ENCODE measurements at regions not wholly inside any gene's neighbourhood (a gene's known extent, or its start where the extent isn't known, plus 50 kb on each side); places are given as distances from the start of the nearest gene placed in this dataset.
"Not testable (repeated sequence)": the region's sequence is repeated elsewhere in the genome, so short reads cannot be mapped to it uniquely, and the experiment has no call there.

DNA sequence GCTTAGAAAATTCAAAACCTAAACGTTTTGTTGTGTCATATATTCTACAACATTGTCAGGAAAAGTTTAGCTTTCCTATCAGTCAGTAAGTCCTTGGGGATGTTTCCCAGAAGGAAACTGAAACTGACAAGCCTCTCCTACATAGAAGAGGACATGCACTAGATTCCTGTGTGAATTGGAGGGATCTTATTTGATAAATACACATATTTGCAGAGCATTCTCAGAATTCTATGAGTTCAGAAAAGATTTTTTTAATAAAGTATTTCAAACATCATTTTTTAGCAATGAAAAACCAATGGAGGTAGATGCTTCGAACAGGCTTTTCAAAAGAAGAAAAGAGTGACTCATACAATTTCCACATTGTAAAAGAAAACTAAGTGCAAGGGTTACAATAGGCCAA is 1706.7 kb downstream of the SUCLG1 start:
- no peak for DNase-seq

GRCh38 chr2:82748653-82749052 is 1710.4 kb downstream of the SUCLG1 start:
- no peak for DNase-seq

DNA sequence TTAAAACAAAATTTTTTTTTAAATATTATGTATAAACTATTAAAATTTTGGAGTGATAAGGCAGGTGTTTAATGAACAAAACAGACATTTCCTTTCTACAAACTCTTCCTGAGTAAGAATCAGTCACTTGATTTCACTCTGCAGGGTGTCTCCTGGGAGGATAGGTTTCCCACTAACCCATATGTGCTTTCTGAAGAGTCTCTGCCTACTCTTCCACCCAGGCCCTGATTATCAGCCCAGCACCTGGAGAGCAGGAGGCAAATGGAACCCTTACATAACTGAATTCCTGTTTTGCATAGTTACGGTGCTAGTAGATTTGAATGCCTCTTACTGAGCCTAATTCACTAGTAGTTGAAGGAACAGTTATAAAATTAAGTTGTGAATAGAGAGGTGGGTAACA is 1718.6 kb downstream of the SUCLG1 start:
- DNase-seq: no peak

DNA sequence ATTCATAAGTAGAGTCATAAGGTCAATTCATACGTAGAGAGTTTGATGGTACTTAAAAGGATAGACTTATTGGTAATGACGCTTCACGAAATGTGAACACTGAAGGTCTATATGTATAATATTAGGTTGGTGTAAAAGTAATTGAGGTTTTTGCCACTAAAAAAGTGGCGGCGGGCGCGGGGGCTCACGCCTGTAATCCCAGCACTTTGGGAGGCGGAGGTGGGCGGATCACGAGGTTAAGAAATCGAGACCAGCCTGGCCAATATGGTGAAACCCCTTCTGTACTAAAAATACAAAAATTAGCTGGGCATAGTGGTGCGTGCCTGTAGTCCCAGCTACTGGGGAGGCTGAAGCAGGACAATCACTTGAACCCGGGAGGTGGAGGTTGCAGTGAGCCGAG is 1721.1 kb downstream of the SUCLG1 start:
- not testable (repeated sequence) for DNase-seq

DNA sequence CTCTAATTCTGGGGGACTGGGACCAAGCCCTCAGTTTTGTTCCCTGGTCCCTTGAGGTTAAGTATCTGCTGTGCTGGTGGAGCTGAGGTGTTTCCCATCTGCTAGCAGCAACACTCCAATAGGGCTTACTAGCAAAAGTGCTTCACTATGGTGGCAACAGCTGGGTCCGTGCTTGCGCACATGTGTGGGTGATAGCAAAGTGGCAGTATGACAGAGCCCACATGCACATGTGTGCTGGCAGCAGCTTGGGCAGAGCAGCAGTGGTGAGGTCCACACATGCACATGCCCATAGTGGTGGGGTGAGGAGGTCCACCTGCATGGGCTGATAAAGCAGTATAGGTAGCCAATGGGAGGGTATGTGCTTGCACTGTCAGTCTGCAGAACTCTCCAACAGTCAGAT is 1723.7 kb downstream of the SUCLG1 start:
- no peak for DNase-seq

DNA sequence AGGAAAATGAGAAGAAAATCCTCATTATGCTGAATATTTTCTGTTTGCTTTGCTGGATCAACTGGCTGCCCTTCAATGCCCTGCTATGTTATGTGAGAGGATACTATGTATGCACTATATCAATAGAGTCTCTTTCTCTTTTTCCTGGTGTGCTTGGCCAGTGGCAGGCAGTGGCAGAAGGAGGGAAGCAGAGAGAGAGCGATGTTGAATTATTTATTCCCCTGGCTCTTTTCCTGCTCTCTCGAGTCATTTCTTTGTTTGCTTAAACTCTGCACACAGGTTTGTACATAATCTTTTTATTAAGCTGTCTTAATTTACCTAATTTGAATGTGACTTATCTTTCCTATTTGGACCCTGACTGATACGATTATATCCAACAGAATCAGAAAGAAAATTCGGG is 1727.3 kb downstream of the SUCLG1 start:
- DNase-seq: no peak

DNA sequence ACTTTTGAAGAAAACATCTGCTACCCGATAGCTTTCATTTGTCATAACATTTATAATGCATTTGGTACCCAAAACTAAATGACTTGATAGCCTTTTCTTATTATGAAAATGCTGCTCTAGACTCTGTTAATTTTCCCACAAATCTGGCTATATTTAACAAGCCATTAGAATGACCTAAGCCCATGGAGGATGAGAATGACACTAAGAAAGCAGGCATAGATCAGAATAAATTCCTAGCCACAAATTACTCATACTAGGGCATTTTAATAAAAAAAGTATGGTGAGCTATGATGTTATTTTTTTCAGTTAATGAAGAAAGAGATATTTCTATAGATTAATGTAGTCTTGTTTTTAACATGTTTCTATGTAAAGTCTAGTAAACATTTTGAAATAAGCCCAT is 1728.3 kb downstream of the SUCLG1 start:
- no peak for DNase-seq

GRCh38 chr2:82728090-82728489 is 1731.0 kb downstream of the SUCLG1 start:
- DNase-seq: no peak

- no peak for DNase-seq
Measured at GRCh38 chr2:82708681-82709080, 1750.4 kb downstream of the SUCLG1 start.

- no peak for DNase-seq
Measured at GRCh38 chr2:82697231-82697630, 1761.8 kb downstream of the SUCLG1 start.

DNA sequence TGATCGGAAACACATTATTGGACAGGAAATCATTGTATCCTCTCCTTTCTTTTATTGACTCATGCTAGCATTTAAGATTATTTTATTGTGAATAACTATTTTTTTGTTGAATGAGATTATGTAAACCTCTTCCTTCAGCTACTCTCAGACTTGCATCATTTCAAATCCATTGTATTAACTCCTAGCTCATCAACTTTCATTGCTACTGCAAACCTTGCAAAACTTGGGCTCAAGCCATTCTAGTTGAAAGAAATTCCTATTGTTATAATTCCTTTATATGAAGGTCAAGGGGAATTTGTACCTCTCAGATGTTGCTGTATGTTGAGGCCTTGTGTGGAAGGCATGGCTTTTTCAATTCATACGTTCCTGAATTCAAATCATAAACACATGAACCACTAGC is 1764.6 kb downstream of the SUCLG1 start:
- no peak for DNase-seq

DNA sequence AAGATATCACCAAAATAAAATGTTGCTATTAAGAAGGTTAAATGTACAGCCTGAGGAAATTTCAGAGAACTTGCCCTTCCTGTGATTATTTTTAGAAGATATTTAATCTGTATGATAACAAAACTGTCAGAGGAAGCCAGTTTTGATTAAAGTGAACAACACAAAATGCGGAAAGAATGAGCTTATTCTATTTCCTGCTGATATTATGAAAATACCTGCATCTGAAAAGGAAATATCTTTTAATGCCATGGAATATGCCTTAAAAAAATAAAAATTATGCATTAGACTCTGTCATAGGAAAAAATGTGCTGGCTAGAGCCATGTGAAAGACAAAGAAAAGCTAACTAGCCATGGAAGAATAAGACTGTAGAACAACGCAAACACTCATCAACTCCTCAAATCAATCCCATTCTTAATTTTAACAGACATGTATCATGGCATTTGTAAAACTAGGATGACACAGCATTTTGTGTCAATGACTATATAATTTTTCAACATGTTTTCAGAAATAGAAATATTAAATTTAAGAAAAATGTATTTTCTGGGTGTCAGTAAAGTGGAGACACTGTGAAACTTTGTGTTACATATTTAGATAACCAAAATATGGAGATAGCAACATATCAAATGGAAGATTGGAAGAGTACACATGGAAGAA is 1768.2 kb downstream of the SUCLG1 start:
- DNase-seq: no peak

DNA sequence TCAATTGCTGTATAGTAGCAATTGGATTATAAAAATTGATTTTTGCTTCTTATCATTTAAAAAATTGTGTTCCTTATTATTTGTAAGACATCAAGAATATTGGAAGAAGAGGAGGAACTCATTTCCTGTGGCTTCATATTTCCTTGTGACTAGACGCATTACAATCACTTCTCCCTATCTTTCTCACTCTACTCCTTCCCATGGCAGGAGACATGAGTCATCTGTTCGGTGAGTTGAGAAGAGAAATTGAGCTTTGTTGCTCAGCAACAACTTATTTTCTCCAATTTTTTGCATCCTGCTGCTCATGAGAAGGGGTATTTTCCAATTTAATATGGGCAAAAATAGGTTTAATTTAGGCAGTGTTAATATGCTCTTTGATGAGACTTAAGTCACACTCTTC is 1783.9 kb downstream of the SUCLG1 start:
- no peak for DNase-seq

- DNase-seq: no peak
Measured at GRCh38 chr2:82674652-82675051, 1784.4 kb downstream of the SUCLG1 start.

DNA sequence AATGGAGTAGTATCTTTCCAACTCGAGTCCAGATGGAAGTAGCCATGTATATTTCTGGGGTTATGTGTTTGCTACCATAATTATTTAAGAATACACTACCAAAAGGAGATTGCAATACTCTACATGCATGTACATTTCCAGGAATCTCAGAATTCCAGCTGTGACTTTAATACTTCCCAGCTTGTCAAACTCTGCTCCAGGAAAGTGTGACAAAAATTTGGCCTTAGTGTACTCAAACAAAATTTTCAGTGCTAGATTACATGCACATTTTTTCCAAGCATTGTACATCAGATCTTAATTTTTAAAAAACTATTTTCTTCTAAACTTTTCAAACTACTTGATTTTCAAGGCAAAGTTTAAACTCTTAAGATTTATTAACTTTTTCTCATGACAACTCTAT is 1791.6 kb downstream of the SUCLG1 start:
- no peak for DNase-seq

DNA sequence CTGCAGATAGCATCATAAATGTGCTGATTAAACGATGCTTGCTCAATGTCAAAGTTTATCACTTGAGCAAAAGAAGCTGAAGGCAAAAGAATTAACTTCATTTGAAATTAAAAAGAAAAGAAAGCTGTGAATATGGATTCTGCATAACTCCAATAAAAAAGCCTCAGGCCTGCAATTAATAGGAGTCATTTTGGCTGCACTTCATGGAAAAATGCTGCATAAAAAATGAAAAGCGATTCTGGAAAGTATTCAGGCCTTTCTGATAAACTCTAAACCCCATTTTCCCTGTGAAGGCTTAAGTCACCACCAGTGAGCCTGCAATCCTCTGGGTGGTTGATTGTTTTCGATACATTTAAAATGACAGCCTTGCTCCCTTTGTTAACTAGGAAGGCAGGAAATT is 1793.4 kb downstream of the SUCLG1 start:
- no peak for DNase-seq

DNA sequence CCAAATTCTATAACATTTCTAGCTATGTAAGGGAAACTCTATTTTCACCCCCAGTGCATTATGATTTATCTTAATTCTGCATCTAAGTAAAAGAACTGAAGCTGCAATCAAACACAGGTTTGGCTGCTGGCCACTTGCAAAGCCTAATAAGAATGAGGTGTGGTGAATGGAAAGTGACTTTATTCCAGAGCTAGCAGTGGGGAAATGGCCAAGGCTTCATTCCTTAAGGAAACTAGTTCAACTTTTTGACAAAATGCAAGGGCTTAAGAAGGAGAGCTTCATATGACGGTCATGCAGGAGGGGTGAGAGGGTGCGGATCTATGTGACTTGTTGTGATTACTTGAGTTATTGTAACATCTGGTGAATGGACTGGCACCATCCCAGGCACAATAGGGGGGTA is 1802.0 kb downstream of the SUCLG1 start:
- DNase-seq: no peak

DNA sequence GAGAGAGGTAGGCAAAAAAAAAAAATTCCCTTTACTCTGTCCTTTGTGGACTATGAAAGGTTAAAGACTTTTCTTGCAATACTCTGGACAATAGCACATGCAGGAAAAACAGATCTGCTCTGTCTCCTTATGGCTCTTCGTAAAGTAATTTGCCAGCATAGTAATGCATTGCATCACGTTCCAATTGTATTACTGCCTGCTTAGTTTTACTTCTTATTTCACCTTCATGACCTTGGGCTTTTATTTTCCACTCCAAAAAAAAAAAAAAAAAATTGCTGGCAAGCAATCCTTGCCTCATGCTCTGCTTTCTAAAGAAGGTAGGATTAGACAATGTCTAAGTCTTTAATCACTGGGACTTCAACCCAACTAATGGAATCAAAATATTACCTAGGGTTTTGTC is 1802.7 kb downstream of the SUCLG1 start:
- DNase-seq: no peak

DNA sequence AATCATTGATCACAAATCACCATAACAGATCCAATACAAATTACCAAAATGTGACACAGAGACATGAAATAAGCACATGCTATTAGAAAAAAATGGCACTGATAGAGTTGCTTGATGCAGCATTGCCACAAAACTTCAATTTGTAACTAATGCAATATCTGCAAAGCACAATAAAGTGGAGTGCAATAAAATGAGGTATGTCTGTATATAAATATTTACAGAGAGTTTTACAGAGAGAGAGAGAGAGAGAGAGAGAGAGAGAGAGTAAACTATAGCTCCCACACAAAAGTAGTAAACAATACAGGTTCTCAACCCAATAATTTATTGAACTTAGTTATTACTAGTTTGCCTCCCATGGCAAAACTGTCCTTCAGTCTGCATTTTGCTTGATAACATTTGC is 1807.0 kb downstream of the SUCLG1 start:
- DNase-seq: no peak

DNA sequence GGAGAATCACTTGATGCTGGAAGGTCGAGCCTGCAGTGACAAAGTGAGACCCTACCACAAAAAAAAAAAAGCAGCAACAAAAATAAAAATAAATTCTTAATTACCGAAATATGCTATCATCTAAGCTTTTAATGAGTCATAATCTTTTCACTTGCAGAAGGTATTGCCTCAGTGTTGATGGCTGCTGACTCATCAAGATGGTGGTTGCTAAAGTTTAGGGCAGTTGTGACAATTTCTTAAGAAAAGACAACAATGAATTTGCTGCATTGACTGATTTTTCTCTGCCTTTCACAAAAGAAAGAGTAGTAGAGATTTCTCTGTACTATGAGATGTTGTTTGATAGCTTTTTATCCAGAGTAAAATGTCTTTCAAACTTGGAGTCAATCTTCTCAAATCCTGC is 1809.0 kb downstream of the SUCLG1 start:
- no peak for DNase-seq

GRCh38 chr2:82641598-82642180 is 1817.4 kb downstream of the SUCLG1 start:
- no peak for DNase-seq

GRCh38 chr2:82636402-82637020 is 1822.6 kb downstream of the SUCLG1 start:
- DNase-seq: no peak

DNA sequence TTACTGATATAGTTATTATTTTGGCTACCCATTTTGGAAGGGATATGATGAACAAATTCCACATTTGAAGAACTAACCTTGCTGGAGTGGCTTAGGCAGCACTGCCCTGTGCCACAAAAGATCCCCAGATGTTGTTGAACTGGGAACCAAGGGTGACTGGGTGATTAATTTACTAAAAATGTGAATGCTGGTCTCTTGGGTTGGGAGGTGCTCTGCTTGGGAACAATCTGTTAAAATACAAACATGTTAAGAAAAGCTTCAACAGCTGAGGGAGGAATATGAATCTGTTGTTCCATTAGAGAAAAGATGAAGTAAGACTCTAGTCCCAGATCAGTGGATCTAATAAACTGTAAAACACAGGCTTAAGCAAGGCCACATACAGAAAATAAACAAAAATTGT is 1860.1 kb downstream of the SUCLG1 start:
- no peak for DNase-seq

DNA sequence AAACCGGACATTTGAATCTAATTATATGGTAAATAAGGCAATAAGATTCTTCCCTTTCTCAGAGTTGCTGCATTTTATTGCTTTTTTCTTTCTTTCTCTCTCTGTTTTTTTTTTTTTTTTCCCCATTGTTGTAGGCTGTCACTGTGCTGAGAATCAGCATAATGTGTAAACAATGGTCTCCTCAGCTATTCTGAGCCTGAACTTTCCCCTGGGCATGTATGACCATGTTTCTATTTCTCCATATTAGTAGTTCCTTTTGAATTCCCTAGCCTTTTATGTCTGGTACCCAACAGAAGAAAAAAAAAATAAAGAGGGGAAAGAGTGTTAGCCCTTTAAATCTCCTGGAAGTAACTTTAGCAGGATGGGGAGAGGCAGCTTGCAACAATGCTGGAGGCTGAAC is 1862.5 kb downstream of the SUCLG1 start:
- DNase-seq: no peak

- DNase-seq: no peak
Measured at GRCh38 chr2:82591718-82592117, 1867.4 kb downstream of the SUCLG1 start.
